Keratinocyte (primary cell): ENCODE measurements at regions not wholly inside any gene's neighbourhood (a gene's known extent, or its start where the extent isn't known, plus 50 kb on each side); places are given as distances from the start of the nearest gene placed in this dataset.

Experiments used
- DNase-seq: peaks from one replicate; pipeline ENCODE4 v3.0.0-alpha.2; 2011; ENCODE audit warnings: low read depth, missing footprints, low spot score
- FAIRE-seq: peaks from 2 replicates; lab custom pipeline; 2011; peaks lifted over from hg19 to GRCh38; lab: Jason Lieb, UNC
- H2AFZ ChIP-seq: 2 replicates; pipeline ENCODE4 v1.6.0; 2012; ENCODE audit warnings: low read length, control low read depth, inconsistent platforms; ENCODE audit not compliant: control insufficient read depth
- H3K27ac ChIP-seq: 2 replicates; pipeline ENCODE4 v1.5.1; 2011; ENCODE audit warnings: low read length; ENCODE audit not compliant: control insufficient read depth, insufficient read depth
- H3K27me3 ChIP-seq: 3 replicates; pipeline ENCODE4 v1.6.0; 2011; ENCODE audit warnings: low read length; ENCODE audit not compliant: control insufficient read depth, insufficient read depth; ENCODE audit errors: extremely low read depth
- H3K36me3 ChIP-seq, 2 experiments: 2 replicates in 1 of 2; 3 replicates in 1 of 2; pipeline ENCODE4 v1.5.1; 2011; ENCODE audit warnings: low read length in 2 of 2, mild to moderate bottlenecking in 1 of 2; ENCODE audit not compliant: control insufficient read depth in 2 of 2, insufficient read depth in 2 of 2; ENCODE audit errors: extremely low read depth in 1 of 2
- H3K4me1 ChIP-seq: 3 replicates; pipeline ENCODE4 v1.5.1; 2011; ENCODE audit warnings: low read length; ENCODE audit not compliant: control insufficient read depth, insufficient read depth; ENCODE audit errors: extremely low read depth
- H3K4me2 ChIP-seq: 3 replicates; pipeline ENCODE4 v1.6.0; 2011; ENCODE audit warnings: low read depth, low read length; ENCODE audit not compliant: control insufficient read depth, insufficient read depth; ENCODE audit errors: extremely low read depth
- H3K4me3 ChIP-seq, 3 experiments: fragments of 200-600 bp in 1 of 3; sonication (generic) in 1 of 3; 2 replicates in 2 of 3; 3 replicates in 1 of 3; pipeline ENCODE4 v1.5.1; 2011 to 2016; ENCODE audit warnings: low read length in 3 of 3, mild to moderate bottlenecking in 3 of 3, control low read depth in 2 of 3, inconsistent platforms in 1 of 3, low read depth in 1 of 3, mixed read lengths in 1 of 3, mixed run types in 1 of 3, moderate library complexity in 1 of 3; ENCODE audit not compliant: control insufficient read depth in 2 of 3, insufficient read depth in 2 of 3; ENCODE audit errors: extremely low read depth in 1 of 3
- H3K79me2 ChIP-seq: 2 replicates; pipeline ENCODE4 v1.6.0; 2012; ENCODE audit warnings: low read length; ENCODE audit not compliant: control insufficient read depth, insufficient read depth
- H3K9ac ChIP-seq: 3 replicates; pipeline ENCODE4 v1.6.0; 2011; ENCODE audit warnings: low read length; ENCODE audit not compliant: control insufficient read depth, insufficient read depth; ENCODE audit errors: extremely low read depth
- H3K9me1 ChIP-seq: 3 replicates; pipeline ENCODE4 v1.6.0; 2011; ENCODE audit warnings: low read length; ENCODE audit not compliant: control insufficient read depth, insufficient read depth; ENCODE audit errors: extremely low read depth
- H3K9me3 ChIP-seq: 2 replicates; pipeline ENCODE4 v1.5.1; 2012; ENCODE audit warnings: low read depth, low read length; ENCODE audit not compliant: control insufficient read depth
- H4K20me1 ChIP-seq: 3 replicates; pipeline ENCODE4 v1.6.0; 2011; ENCODE audit warnings: low read length; ENCODE audit not compliant: control insufficient read depth, insufficient read depth; ENCODE audit errors: extremely low read depth
- CTCF ChIP-seq, 3 experiments: IDR thresholded peaks in 1 of 3; conservative IDR thresholded peaks in 1 of 3; optimal IDR thresholded peaks in 1 of 3; 2 replicates in 2 of 3; 3 replicates in 1 of 3; pipeline versions ENCODE3 to v1.5.1; 2011; ENCODE audit warnings: low read length in 3 of 3, mild to moderate bottlenecking in 3 of 3, moderate library complexity in 2 of 3, control low read depth in 1 of 3, inconsistent platforms in 1 of 3; ENCODE audit not compliant: insufficient read depth in 2 of 3; ENCODE audit errors: extremely low read depth in 1 of 3
- EZH2 ChIP-seq: IDR thresholded peaks from one replicate; pipeline ENCODE4 v1.6.1; 2012; ENCODE audit warnings: inconsistent platforms, mild to moderate bottlenecking, low read length, moderate library complexity
- dilution Hi-C: fragments of 300-500 bp; cut with MboI; formaldehyde crosslinking; loops from one replicate; pipeline ENCODE4 v1.7.0; 2020; ENCODE audit warnings: low sequenced_read_pairs; ENCODE audit not compliant: extremely low pct_ligation_motif_present

GRCh38 chr4:24150034-24150433 lies 260.2 kb upstream of the PPARGC1A start:
- Histone ChIP-seq H3K4me1 (no peaks in the 10 kb centered on the region), H3K4me3 (no peak overlapping the region), H3K36me3 (no peaks in the 10 kb centered on the region), H3K79me2 (no peaks in the 10 kb centered on the region), H2AFZ (no peak overlapping the region), H3K9ac (no peak overlapping the region), H3K27me3 (no peaks in the 10 kb centered on the region), H4K20me1 (no peaks in the 10 kb centered on the region), H3K9me3 (no peaks in the 10 kb centered on the region), H3K4me2 (no peak overlapping the region), H3K9me1 (no peaks in the 10 kb centered on the region), H3K27ac (no peak overlapping the region)
- FAIRE-seq (no peak), DNase-seq (no peak)
- dilution Hi-C loops: no loop called here
- TF ChIP-seq EZH2 (no peak), CTCF (optimal IDR thresholded peaks at IDR 0.05 in 1 of 3, IDR thresholded peaks at IDR 0.05 in 1 of 3, conservative IDR thresholded peaks at IDR 0.05 in 1 of 3; ENCODE audit: extremely low read depth in 1 of 3, insufficient read depth in 2 of 3, low read length in 3 of 3) (no peak)

- H3K4me3 ChIP-seq: no peak overlapping the region
- H2AFZ ChIP-seq: no peak overlapping the region
- no peaks in the 10 kb centered on the region for H3K36me3 ChIP-seq
- TF ChIP-seq EZH2: no peak
- TF ChIP-seq CTCF (optimal IDR thresholded peaks at IDR 0.05 in 1 of 3, IDR thresholded peaks at IDR 0.05 in 1 of 3, conservative IDR thresholded peaks at IDR 0.05 in 1 of 3; ENCODE audit: extremely low read depth in 1 of 3, insufficient read depth in 2 of 3, low read length in 3 of 3): no peak
- no peak overlapping the region for H3K27ac ChIP-seq
- H4K20me1 ChIP-seq: no peaks in the 10 kb centered on the region
- DNase-seq (no peak), FAIRE-seq (no peak)
- H3K4me1 ChIP-seq: no peaks in the 10 kb centered on the region
- H3K9me3 ChIP-seq: no peaks in the 10 kb centered on the region
- dilution Hi-C loops: no loop called here
- H3K27me3 ChIP-seq: no peaks in the 10 kb centered on the region
- H3K4me2 ChIP-seq: no peak overlapping the region
- H3K9me1 ChIP-seq: no peaks in the 10 kb centered on the region
- H3K79me2 ChIP-seq: no peaks in the 10 kb centered on the region
- no peak overlapping the region for H3K9ac ChIP-seq
Measured at GRCh38 chr4:24146127-24146526, 256.3 kb upstream of the PPARGC1A start.
